D721Med (cell line): ENCODE measurements at regions not wholly inside any gene's neighbourhood (a gene's known extent, or its start where the extent isn't known, plus 50 kb on each side); places are given as distances from the start of the nearest gene placed in this dataset.

Source experiments
- DNase-seq: peaks from one replicate; pipeline ENCODE4 v3.0.0; 2011; ENCODE audit warnings: low spot score; ENCODE audit not compliant: insufficient read length
- FAIRE-seq: peaks from 2 replicates; lab custom pipeline; 2011; peaks lifted over from hg19 to GRCh38; lab: Jason Lieb, UNC
- CTCF ChIP-seq: IDR thresholded peaks from 2 replicates; pipeline ENCODE4 v1.5.1; 2012; ENCODE audit warnings: mild to moderate bottlenecking, control low read depth; ENCODE audit not compliant: insufficient read depth; ENCODE audit errors: missing control alignments

GRCh38 chr17:6019959-6020358 is 50.2 kb upstream of the WSCD1 start:
- no peak for FAIRE-seq
- no peak for DNase-seq
- no peak for TF ChIP-seq CTCF

GRCh38 chr17:6020376-6021010 is 49.7 kb upstream of the WSCD1 start:
- no peak for FAIRE-seq
- DNase-seq: no peak
- no peak for TF ChIP-seq CTCF
